AG09309 (cell line): ENCODE measurements at regions not wholly inside any gene's neighbourhood (a gene's known extent, or its start where the extent isn't known, plus 50 kb on each side); places are given as distances from the start of the nearest gene placed in this dataset.

Experiments used
- DNase-seq: peaks from one replicate; pipeline ENCODE4 v3.0.0-alpha.2; 2010; ENCODE audit warnings: low read depth
- H3K4me3 ChIP-seq: 2 replicates; pipeline ENCODE4 v1.5.1; 2011; ENCODE audit warnings: mild to moderate bottlenecking, low read depth, low read length, moderate library complexity; ENCODE audit not compliant: control insufficient read depth
- TF ChIP-seq, protein P1 (sequence below): IDR thresholded peaks from 2 replicates; pipeline ENCODE4 v1.5.1; 2011; ENCODE audit warnings: mild to moderate bottlenecking, low read depth, low read length, inconsistent platforms; ENCODE audit not compliant: insufficient read depth, control insufficient read depth; ENCODE audit errors: missing control alignments

DNA sequence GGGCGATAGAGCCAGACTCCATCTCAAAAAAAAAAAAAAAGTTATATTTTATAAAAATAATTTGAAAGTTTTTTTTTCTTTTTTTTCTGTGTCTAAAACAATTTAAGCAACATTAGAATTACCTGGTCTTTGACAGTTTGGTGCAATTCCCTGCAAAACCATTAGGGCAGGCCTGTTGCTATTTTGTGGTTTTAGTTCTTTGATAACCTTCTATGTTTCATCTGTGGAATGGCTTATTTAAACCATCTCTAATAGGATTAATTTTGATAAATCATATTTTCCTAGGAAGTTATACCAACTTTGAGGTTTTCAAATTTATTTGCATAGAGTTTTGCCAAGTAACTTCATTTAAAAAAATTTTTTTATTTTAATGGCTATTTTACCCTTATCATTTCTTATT is 141.2 kb upstream of the TWIST2 start:
- TF ChIP-seq, protein P1, sequence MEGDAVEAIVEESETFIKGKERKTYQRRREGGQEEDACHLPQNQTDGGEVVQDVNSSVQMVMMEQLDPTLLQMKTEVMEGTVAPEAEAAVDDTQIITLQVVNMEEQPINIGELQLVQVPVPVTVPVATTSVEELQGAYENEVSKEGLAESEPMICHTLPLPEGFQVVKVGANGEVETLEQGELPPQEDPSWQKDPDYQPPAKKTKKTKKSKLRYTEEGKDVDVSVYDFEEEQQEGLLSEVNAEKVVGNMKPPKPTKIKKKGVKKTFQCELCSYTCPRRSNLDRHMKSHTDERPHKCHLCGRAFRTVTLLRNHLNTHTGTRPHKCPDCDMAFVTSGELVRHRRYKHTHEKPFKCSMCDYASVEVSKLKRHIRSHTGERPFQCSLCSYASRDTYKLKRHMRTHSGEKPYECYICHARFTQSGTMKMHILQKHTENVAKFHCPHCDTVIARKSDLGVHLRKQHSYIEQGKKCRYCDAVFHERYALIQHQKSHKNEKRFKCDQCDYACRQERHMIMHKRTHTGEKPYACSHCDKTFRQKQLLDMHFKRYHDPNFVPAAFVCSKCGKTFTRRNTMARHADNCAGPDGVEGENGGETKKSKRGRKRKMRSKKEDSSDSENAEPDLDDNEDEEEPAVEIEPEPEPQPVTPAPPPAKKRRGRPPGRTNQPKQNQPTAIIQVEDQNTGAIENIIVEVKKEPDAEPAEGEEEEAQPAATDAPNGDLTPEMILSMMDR, result peak; percentile 27
- H3K4me3 ChIP-seq, result no peak overlapping the region
- no peak for DNase-seq

DNA sequence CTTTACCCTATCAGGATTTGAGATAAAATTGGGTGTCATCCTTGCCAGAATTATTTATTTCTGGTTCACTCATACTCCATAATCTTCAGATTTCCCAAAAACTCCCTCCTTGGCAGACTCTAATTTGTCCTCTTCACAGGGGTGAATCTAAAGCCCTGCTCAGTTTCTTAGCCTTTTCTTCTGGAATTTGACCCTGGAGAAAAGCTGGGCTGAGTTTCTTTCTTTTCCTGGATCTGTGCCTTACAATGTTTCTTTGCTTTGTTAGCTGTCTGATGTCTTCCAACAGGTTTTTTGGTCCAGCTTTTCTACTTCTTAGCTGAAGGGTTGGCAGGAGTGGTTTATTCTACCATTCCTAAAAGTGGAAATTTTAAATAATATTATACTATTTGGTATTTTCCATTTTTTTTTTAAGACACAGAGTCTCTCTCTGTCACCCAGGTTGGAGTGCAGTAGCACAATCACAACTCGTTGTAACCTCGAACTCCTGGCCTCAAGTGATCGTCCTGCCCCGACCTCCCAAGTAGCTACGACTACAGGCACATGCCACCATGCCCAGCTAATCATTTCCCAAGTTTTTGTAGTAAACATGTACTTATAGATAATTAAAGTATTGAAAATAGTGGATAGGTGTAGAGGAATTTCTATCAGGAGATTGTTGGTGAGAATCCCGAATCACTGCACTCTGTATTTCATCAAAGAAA is 138.4 kb upstream of the TWIST2 start:
- no peak for DNase-seq
- TF ChIP-seq, protein P1, result no peak
- no peak overlapping the region for H3K4me3 ChIP-seq

DNA sequence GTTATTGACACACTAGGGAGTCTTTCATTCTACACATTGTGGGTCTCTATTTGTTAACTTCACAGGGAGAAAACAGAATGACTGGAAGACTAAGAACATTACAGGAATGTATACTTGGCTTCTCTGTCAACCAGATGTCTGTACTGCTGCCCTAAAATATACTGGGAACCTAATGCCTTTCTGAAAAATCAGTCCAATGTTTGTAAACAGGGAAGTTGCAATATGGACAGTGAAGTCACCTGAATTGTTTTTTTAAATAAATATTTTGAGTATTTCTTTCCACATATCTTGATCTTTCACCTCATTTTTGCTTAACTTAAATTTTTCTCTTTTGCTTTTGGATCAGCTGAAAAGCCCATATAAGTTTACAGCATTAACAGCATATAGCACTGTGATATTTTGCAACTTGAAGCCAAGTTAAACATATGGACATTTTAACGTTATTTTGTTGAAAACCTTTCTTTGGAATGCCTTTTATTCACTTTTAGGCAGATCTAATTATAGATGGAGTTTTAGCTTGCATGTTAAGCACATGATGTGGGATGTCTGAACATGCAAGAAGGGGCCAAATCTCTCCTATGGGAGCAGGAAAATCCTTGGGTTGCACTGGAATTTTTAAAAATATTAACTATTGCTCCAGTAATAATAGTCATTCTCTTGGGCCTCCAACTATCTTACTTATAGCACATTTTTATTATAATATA is 137.7 kb upstream of the TWIST2 start:
- no peak overlapping the region for H3K4me3 ChIP-seq
- TF ChIP-seq, protein P1, result no peak
- DNase-seq, result no peak

DNA sequence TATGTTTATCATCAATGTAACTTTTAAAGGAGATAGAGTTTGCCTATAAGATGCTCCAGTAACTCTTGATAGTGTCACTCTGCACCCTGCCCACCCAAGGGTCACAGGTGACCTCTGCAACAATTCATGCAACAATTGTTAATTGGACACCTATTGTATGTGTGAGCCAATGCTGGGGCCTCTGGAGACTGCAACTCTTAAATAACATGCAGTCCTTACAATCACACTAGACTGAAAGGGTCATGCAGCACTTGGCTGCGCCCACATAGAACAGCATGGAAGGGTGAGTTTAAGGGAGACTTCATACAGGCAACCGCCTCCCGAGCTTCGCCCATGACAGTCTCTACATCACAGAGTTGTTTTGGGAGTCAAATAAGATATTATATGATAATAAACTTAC is 137.1 kb upstream of the TWIST2 start:
- TF ChIP-seq, protein P1, result no peak
- H3K4me3 ChIP-seq, result no peak overlapping the region
- no peak for DNase-seq

DNA sequence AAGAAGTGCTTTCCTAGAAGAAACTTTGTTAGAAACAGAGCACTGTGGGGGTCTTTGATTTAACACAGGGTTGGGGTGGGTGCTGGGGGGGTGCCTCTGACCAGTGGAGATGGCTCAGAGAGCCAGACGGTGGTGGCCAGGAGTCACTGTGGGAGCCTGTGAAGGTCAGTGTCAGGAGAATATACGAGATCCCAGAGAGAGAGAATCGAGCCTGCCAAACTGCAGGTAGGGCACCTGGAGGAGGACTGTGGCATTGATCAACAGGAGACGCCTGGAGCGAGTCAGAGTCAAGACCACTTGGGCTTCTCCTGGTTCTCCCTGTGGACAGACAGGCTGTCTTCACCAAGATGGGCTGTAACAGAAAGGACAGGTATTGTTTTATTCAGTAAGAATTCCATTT is 136.5 kb upstream of the TWIST2 start:
- H3K4me3 ChIP-seq, result no peak overlapping the region
- DNase-seq, result no peak
- TF ChIP-seq, protein P1, result no peak

DNA sequence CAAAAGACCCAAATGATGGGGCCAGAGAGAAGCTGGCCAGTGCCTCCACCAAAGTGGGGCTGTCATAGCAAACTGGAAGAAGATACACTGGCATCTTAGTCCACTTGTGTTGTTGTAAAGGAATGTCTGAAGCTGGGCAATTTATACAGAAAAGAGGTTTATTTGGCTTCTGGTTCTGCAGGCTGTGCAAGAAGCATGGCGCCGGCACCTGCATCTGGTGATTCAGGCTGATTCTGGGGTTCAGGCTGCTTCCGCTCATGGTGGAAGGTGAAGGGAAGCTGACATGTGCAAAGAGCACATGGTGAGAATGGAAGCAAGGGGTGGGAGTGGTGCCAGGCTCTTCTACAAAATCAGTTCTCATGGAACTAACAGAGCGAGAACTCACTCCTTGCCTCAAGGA is 135.9 kb upstream of the TWIST2 start:
- DNase-seq, result no peak
- H3K4me3 ChIP-seq, result no peak overlapping the region
- TF ChIP-seq, protein P1, result no peak
